22Rv1 (cell line): ENCODE measurements at regions not wholly inside any gene's neighbourhood (a gene's known extent, or its start where the extent isn't known, plus 50 kb on each side); places are given as distances from the start of the nearest gene placed in this dataset.

ENCODE experiments used
- H3K27ac ChIP-seq: fragments of 450-650 bp; 2 replicates; pipeline ENCODE4 v1.5.1; 2017
- ZFX ChIP-seq: fragments of 450-650 bp; IDR thresholded peaks from 2 replicates; pipeline ENCODE4 v1.6.1; 2017; ENCODE audit warnings: antibody characterized with exemption, borderline replicate concordance
- TF ChIP-seq, protein P1 (sequence below): fragments of 450-650 bp; IDR thresholded peaks from 2 replicates; pipeline ENCODE4 v1.5.1; 2017; ENCODE audit warnings: mild to moderate bottlenecking

DNA sequence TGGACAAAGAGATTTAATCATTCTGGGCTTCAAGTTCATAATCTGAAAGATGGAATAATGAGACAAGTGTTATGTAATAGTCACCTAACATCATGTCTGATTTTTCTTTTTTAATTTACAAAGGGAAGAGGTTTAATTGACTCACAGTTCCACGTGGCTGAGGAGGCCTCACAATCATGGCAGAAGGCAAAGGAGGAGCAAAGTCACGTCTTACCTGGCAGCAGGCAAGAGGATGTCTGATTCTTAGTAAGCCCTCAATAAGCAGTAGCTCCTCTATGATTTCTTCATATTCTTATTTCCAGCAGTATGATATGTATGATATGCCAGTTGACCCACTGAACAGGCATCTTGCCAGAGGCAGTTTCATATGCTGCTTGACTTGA, 152.7 kb downstream of the S1PR1 start:
- no peak for TF ChIP-seq ZFX
- TF ChIP-seq, protein P1, sequence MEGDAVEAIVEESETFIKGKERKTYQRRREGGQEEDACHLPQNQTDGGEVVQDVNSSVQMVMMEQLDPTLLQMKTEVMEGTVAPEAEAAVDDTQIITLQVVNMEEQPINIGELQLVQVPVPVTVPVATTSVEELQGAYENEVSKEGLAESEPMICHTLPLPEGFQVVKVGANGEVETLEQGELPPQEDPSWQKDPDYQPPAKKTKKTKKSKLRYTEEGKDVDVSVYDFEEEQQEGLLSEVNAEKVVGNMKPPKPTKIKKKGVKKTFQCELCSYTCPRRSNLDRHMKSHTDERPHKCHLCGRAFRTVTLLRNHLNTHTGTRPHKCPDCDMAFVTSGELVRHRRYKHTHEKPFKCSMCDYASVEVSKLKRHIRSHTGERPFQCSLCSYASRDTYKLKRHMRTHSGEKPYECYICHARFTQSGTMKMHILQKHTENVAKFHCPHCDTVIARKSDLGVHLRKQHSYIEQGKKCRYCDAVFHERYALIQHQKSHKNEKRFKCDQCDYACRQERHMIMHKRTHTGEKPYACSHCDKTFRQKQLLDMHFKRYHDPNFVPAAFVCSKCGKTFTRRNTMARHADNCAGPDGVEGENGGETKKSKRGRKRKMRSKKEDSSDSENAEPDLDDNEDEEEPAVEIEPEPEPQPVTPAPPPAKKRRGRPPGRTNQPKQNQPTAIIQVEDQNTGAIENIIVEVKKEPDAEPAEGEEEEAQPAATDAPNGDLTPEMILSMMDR = no peak
- no peak overlapping the region for H3K27ac ChIP-seq

DNA sequence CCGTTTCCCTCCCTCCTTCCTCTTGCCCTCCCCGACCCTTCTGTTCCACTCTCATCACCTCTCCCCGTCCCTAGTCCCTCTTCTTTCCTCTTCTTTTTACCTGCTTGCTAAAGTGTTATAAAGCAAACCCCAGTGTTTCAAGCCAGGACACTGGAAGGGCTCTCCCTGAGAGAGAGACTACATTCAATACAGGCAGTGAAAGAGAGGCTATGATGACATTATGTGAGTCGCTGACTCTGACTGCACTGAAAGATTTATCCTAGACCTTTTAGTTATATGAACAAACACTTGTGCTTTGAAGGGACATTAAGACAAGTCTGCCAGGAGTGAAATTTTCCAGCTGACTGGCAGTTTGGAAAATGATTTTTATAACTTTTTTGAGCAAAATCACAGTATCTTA, 155.7 kb downstream of the S1PR1 start:
- TF ChIP-seq, protein P1 = no peak
- no peak for TF ChIP-seq ZFX
- no peak overlapping the region for H3K27ac ChIP-seq

DNA sequence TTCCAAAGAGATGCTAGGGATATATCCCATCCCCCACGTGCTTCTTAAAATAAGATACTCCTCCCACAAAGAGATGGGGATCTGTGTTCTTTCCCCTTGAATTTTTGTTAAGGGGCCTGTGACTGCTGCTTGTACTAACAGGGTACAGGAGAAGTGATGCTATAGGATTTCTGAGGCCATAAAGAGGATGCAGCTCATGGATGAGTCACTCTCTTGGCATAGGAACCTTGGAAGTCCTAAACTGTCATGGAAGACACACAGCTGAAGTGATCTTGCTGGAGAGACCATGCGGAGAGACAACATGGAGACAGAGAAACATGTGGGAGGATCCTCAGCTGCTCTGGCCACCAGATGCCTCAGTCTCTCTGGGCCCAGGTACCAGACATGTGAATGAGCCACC, 157.2 kb downstream of the S1PR1 start:
- no peak overlapping the region for H3K27ac ChIP-seq
- TF ChIP-seq ZFX = no peak
- TF ChIP-seq, protein P1 = no peak

DNA sequence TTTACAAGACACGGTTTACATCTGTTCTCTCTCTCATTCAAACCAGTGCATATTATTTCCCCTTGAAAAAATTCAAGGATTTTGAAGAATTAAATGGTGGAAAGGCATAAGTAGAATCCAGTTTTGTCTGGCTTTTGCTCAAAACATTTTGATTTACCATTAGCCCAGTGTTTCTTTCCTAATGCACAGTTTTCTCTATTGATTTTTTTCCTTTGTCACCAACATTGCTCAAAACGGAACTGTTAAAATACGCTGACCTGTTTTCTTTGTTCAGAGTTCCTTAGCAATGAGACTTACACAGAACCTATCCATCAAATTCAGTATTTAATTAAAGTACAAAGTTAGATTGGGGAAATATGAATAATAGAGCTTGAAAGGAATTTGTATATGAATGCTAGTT, 162.4 kb downstream of the S1PR1 start:
- H3K27ac ChIP-seq = no peak overlapping the region
- TF ChIP-seq ZFX = no peak
- TF ChIP-seq, protein P1 = no peak

DNA sequence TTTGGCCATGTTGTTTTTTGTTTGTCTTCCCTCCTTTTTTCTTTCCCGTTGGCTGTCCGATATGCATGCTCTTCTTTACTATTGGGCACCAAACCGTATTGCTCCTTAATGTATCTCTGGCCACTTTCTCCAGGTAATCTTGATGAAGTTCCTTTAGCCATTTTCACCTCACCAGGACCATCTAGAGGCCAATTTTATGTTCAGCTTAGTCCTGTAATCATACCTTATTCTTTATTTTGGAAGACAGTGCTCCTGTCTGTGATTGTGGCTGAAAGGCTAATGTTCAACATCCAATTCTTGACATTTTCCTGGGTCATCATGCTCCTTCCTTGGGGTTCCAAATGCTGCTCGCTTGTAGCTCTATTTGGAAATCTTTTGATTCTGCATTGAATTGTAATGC, 169.5 kb downstream of the S1PR1 start:
- H3K27ac ChIP-seq = no peak overlapping the region

DNA sequence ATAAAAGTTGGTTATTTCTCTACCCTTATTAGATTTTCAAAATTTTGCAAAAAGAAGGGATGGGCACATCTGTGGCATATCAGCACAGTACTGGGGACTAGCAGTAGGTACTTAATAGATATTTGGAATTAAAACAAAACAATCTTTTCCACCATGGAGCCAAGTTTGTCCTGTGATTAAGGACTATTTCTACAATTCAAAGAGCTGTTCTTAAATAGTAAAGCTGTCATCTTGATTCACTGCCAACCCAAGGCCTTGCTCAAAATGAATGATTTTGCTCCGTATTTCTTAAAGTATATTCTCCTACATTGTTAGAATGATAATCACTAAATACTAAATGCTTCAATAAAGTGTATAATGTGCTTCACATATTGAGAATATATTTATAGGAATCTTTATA, 169.9 kb downstream of the S1PR1 start:
- TF ChIP-seq, protein P1 = no peak
- no peak for TF ChIP-seq ZFX
- no peak overlapping the region for H3K27ac ChIP-seq

More for the DNA sequence above, 169.5 kb downstream of the S1PR1 start:
- TF ChIP-seq, protein P1 = no peak
- TF ChIP-seq ZFX = no peak

DNA sequence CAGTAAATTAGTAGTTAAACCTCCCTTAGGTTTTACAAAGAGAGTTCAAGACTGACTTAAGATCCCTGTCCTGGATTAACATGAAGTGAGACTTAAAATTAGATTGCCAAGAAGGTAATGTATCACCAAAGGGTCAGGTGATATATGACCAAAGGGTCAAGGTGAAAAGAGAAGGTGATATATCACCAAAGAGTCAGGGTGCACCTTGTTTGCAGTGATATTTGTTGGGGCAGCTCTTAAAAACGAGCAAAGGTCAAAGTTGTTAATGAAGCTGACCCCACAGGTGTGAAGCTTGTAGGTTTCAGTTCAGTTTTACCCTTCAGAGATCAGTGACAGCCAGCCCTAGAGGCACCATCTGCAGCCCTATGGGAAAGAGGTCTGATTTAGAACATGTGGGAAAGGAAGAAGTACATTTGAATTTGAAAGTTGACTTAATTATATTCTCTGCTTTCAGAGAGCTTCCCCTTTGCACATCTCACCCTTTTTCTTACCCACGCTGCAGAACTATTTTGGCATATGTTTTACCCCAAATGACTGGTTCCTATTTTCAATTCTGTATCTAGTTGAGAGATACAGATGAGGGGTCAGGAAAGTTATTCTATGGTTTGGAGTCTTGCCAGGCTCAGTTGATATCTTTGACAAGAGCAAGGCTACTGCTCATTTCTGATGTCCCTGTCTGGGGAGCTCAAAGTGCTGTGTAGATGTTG, 170.8 kb downstream of the S1PR1 start:
- TF ChIP-seq, protein P1 = no peak
- no peak for TF ChIP-seq ZFX
- no peak overlapping the region for H3K27ac ChIP-seq
